ENCODE measurements at regions not wholly inside any gene's neighbourhood (a gene's known extent, or its start where the extent isn't known, plus 50 kb on each side); places are given as distances from the start of the nearest gene placed in this dataset.

DNA sequence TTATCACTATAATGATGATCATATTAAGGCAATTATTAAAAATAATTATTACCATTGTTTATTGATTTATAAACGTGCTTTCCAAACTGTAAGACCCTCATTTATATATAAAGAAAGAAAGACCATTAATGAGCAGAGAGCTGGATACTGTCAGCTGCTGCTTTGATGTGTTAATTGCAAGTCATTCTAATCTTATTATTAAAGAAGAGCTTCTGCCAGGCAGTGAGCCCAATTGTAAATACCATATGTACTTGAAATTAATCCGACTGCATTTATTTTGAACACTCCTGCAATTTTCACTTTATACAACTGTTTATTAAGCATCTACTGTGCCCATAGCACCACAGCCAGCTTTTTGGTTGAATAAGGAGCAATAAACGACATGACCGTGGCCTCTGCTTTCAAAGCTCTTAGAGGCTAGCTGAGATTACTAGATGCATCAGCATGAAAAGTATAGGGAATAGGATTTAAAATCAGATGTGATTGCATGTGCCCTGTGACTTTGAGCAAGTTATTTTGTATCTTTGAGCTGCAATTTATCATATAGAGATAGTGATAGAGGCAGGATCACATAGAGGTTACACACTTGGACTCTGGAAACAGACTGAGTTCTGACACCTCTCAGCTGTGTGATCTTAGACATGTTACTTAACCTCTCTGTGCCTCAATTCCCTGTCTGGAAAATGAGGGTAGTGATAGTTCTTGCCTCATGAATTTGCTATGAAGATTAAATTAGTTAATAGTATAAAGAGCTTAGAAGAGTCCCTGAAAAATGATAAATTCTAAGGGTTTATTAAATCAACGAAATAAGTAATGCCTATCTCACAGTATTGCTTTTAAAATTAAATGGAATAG, 83.4 kb downstream of the MYCN start:
- no peak for DNase-seq

DNA sequence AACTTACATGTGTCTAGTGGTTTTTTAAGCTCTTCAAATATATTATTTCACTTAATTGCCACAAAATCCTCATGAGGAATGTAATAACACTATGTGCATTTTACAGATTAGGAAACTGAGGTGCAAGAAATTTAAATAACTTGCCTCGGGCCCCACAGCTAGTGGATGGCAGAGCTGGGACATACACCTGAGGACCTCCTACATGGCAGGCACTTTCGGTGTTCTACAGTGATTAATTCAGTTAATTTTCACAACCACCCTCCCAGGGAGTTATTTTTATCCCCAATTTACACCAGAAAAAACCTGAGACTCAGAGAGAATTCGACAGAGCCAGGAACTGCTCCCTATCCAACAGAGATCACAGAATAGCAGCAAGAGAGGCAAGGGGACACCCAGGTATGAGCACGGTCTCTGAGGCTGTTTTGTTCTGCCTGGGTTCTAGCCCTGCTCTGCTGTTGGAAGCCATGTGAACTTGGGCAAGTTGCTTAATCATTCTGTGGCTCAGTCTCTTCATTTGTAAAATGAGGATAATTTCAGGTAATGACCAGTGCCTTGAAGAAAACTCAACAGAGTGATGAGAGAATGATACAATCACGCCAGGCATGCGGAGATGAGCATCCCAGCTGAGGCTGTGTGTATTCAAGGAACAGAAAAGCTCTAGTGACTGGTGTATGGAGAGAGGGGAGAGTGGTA, 82.3 kb downstream of the MYCN start:
- DNase-seq: no peak

DNA sequence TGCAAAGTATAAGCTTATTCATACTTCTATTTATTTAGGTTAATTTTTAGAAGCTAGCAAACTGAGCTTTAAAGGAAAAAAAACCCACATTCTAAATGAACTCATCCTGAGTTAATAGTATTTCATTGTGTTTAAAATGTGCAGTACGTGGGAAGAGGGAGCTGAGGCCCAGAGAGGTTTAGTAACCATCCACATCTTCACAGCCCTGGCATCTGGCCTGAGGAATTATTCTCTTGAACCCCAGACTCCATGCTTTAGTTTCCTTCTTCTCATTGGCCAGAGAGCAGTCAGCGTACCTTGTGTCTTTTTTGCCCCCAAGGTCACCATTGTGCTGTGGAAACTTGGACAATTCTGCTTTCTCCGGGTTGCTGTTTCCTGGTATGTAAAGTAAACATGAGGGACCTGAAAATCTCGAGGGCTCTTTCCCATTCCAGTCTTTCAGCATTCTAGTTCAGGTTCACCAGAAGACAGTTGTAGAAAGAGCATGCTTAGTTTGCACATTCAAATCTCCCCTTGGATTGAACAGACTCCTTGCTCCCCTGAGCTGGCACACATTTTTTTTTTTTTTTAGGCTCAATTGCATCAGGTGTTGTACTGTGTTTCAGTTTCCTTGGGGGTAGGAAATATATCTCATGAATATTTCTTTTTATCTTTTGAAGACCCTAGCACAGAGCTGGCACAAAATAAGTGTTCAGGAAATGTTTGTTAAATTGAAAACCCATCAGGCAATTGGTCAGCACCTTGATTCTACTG, 81.4 kb downstream of the MYCN start:
- DNase-seq: no peak

DNA sequence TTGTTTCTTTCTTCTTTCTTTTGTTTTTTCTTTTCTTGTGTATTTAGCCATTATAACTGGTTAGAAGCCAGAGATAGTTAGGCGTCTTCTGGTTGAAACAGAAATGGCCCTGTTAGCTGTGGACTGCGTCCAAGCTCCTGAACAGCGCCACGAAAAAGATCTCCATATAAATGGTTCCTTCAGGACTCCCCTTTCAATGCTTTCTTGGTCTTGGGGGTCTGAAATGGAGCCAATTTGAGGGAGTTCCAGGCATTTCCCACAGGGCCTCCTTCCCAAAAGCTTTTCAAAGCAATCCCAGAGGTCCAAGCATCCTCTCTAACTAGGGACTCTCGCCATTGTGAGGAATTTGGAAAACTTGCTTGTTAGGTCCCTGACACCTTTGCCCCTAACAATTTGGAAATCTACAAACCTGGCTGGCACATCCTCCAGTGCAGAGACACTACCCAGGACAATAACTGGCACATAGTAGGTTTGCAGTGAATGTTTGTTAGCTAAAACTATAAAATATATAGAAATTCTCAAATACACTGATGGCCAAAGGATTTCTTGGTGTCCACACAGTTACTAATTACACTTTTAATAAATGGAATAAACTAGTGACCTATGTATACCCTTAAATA, 80.1 kb downstream of the MYCN start:
- no peak for DNase-seq

DNA sequence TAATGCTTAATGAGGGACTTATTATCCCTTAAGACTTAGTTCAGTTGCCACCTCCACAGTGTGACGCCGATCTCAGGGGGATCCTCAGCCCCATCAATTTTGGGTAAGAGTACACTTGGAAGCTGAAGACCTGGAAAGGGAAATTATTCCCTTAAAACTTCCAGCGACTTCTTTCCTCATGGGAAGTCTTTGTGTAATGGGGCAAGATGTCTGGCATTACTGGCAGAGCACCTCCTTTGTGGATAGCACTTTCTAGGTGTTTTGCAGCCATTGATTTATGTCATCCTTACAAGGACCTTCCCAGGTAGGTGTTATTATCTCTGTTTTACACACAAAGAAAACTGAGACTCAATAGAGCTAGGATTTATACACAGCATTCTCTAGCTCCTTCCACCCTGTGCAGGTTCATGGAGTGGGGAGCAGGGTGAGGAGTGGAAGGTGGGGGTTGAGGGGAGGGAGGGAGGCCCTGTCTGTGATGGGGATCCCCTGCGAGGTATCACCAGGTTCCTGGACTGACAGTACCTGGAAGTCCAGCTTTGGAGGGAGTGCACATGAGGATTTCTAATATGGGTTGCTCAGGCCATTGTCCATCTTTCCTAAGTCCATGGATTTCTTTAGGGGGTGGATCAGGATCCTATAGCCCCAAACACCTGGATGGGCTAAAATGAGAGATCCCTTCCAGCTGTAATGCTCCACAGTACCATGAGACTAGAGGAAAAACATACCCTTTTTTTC, 79.4 kb downstream of the MYCN start:
- no peak for DNase-seq

DNA sequence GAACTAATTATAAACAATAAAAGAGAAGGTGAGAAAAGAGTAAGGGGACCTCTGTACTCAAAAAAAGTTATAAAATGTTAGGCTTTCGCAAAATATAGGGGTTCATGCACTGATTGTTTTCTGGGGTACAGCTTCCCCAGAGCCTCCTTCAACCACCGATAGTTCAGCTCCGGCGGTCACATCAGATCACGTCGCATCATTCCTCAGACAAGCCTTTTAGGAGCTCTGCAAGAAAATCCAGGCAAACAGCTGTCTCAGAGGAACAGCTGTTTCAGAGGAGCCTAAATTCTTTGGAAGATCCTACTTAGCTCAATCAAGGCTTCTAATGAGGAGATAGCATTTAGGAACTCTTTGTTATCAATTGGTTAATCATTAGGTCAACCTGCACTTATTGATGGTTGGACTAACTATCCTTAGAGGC, 78.7 kb downstream of the MYCN start:
- no peak for DNase-seq

DNA sequence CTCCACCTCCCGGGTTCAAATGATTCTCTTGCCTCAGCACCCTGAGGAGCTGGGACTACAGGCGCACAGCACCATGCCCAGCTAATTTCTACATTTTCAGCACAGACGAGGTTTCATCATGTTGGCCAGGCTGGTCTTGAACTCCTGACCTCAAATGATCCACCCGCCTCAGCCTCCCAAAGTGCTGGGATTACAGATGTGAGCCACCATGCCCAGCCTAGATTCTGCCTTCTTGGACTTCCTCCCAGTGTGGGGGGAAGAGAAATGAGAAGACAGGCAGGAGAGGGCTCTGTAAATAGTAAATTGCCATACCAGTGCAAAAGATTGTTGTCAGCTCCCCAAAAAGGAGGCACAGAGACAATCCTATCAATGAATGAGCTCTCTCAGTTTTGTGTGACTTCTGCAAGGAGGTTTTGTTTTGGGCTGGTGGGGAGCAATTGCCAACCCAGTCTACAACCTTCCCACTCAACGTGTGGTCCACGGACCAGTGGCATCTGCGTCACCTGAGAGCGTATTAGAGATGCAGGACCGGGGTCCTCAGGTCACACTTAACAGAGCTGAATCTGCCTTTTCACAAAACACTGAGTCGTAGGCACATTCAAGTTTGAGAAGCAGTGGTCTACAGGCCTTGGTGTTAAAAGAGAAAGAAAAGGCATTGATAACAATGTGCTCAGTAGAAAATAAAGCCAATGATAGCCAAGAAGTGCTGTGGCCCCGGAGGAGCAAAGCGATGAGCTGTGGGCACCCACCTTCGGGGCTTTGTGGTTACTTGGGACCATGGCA, 78.1 kb downstream of the MYCN start:
- no peak for DNase-seq

DNA sequence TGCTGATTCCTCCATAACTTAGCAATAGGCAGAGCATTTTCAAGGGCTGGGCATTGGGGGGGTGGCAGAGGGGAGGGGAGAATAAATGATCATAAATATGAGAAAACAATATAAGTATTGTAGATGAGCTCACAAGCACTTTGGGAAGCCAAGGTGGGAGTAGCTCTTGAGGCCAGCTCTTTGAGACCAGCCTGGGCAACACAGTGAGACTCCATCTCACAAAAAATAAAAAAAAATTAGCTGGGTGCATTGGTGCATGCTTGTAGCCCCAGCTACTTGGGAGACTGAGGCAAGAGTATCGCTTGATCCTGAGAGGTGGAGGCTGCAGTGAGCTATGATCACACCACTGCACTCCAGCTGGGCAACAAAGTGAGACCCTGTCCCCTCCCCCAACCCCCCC, 75.9 kb downstream of the MYCN start:
- DNase-seq: no peak

DNA sequence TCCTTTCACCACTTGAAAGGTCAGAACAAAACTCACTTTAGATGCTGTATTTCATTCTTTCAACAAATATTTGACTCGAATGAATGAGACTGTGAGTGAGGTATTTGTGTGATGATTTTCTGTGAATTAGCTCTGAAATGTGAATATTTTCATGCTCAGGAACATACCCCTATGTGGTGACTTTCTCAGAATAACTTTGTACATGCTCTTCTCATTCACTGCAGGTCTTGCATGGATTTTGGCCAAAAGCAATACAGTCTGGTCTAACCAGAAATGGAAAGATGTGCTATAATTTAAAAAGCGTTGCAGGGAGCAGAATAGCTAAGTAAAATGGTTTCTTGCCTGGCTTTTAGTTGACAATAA, 75.5 kb downstream of the MYCN start:
- DNase-seq: no peak

DNA sequence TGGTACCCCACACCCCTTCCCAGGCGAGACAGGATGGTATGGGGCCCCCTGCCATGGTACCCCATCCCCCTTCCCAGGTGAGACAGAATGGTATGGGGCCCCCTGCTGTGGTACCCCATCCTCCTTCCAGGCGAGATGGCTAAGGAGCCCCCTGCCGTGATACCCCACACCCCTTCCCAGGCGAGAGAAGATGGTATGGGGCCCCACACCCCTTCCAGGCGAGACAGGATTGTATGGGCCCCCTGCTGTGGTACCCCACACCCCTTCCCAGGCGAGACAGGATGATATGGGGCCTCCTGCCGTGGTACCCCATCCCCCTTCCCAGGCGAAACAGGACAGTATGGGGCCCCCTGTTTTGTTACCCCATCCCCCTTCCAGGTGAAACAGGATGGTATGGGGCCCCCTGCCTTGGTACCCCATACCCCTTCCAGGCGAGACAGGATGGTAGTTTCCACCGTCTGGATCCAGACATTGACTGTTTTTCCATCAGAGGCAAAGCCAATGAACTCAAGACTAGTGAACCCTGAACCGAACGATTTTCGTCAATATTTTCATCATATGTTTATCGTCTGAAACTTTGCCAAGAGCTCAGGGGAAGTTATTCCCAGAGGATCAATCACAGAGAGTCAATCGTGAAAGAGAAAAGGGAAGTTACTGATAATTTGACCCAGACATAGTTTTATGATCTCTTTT, 75.0 kb downstream of the MYCN start:
- DNase-seq: no peak

DNA sequence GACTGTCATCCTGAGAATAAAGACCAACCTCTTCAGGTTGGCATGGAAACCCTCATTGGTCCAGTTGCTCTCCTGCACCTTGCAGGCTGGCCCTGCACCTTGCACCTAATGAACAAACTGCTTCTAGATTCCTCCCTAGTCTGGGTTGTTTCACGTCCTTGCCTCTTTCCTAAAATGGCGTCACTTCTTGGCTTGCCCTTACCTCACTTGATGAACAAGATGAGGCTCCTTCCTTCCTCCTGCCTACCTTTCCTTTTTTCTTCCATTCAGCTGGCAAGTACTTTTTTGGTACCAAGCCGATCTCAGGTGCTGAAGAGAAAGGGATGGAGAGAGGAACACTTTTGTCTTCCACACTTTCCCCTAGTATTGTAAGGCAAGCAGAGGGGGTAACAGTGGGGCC, 74.5 kb downstream of the MYCN start:
- DNase-seq: no peak

DNA sequence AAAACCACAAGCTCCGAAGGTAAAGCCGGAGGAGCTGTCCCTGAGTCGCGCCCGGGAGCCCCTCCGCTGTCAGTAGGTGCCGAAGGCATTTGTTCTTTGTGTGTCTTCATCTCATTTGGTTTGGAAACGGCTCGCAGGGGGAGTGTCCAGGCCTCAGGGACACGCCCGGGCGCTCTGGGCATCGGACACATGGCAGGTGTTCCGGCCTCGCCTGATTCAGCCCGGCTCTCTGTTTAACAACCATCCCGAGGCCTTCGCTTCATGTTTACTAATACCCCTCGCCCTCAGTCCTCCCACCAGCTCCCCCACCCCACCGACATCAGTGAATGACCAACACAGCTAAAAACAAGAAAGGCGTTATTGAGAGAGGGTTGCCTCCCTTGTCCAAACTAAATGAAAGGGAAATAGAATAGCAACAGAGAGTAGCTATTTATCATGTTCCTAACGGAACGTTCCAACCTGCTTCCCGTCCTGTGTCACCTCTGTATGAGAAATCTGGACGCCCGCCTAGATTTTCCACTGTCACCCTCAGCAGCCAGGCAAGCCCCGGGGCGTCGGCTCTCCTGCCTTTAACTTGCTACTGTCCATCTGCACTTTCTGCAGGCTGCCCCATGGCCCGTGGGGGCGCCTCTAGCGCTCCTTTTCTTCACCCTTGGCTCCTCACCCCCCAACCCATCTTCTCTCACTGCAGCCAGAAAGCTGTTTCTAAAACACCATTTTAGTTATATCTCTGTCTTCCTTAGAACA, 73.9 kb downstream of the MYCN start:
- DNase-seq: no peak

DNA sequence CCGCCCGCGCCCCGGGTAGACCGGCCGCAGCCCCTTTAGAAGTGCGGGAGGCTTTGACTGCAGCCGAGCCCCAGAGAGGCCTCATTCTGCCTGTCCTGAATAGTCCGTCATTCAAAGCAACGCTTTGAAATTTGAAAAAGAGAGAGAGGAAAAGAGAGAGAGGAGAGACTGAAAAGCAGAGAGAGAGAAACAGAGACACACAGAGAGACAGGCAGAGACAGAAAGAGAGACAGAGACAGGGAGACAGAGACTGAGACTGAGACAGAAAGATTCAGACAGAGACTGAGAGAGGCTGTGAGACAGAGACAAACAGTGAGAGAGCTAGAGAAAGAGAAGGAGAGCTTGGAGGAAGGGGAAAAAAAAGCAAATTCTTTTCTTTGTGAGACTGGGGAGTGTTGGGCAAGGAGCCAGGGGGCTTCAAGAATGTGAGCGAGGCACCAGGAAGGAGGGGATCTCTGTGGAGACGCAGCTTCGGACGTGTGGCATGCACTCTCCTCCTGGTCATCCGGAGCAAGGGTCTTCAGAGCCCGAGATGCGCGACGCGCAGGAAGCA, 73.1 kb downstream of the MYCN start:
- no peak for DNase-seq

DNA sequence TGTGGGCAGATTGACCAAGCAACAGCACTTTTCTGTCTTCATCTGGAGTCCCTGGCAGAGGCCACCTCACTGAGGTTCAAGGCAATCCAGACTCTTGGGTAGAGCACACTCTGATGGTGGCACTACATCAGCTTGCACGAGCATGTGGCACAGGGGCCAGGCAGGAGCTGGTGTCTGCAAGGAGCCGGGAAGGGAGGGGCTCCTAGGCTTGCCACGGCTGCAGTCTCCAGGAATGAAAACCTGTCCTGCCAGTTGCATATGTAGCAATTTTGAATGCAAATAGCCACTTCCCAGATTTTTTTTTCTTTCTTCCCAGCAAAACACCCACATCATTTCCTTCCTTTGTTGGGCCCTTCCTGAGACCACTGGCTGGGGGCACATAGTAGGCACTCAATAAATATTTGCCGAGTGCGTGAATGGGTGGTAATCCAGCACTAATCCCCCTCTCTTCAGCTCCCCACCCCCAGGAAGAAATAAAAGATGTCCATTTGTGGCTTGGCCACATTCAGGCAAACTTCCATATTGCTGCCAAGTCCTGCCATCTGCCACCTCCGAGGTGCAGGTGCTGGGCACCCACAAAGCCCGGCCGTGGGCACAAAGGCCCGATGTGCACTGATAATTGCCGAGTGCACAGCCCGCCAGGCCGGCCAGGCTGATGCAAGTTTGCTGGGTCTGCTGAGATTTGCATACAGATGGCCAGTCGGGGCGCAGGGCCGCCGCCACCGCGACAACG, 72.4 kb downstream of the MYCN start:
- peak; percentile 57 for DNase-seq

DNA sequence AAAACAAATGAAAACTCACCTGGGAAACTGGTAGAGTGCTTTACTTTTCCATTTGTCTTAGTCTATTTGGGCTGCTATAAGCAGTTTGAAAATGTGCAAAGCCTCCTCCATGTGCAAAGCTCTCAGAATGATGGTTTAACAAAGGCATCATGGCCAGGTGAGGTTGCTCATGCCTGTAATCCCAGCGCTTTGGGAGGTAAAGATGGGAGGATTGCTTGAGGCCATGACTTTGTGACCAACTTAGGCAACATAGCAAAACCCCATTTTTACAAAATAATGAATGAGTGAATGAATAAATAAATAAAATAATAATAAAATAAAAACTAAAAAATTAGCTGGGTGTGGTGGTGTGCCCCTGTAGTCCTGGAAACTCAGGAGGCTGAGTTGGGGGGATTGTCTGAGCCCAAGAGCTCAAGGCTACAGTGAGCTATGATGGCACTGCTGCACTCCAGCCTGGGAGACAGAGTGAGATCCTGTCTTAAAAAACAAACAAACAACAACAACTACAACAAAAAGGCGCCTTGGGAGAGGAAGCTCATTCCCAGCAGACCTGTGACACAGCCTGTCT, 71.8 kb downstream of the MYCN start:
- DNase-seq: no peak

DNA sequence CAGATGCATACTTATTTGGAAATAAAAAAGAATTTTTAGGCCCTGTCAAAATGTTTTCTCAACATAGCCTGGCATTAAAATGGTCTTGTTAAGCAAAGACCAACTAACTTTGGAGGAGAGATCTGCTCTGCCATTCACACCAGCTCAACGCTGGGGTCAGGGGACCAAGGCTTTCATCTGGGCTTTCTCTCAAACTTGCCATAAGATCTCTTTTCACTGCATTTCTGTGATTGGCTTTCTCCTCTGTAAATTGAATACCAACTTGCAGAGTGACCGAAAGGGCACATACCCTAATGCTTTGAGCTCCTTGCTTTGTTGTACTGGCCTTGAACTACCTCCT, 71.2 kb downstream of the MYCN start:
- no peak for DNase-seq

DNA sequence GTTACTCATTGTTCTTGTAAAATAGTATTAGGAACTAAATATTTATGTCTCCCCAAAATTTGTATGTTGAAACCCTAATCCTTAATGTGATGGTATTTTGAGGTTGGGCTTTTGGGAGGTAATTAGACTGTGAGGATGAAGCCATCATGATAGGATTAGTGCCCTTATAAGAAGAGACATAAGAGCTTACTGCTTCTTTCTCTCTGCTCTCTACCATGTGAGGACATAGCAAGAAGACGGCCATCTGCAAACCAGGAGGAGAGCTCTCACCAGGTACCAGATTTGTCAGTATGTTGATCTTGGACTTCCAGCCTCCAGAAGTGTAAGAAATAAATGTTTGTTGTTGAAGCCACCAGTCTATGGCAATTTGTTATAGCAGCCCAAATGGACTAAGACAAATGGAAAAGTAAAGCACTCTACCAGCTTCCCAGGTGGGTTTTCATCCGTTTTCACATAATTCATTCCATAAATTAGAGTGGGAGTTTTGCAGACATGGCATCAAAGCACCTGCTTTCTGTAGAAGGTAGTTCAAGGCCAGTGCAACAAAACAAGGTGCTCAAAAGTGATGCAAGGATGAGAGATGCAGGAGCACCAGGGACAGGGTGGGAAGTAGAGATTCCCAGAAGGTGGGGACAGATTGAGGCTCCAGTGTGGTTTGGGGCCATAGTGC, 70.7 kb downstream of the MYCN start:
- no peak for DNase-seq

DNA sequence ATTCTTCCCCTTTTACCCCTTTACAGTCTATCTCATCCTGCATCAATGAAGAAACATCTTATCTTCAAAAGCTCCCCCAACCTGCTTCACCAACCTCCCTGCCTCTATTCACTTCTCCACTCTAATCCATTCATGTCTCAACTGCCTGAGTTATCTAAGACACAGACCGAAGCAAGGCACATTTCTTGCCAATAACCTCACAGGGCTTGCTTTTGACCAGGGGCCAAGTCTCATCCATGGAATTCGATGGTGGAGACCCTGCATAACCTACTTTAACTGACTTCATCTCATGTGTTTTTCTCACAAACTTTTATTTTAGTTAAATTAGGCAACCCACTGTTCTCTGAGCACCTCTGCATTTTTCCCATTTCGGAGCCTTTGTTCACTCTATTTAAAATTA, 69.7 kb downstream of the MYCN start:
- no peak for DNase-seq

DNA sequence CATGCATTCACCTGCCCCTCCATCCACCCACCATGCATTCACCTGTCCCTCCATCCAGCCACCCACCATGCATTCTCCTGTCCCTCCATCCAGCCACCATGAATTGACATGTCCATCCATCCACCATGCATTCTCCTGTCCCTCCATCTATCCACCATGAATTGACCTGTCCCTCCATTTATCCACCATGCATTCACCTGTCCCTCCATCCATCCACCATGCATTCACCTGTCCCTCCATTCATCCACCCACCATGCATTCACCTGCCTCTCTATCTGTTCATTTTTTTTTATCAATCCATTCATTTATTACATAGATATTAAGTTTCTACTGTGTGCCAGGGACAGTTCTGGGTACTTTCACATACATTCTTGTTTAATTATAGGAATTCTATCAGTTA, 69.2 kb downstream of the MYCN start:
- no peak for DNase-seq

Data from NCI-H1048 (cell line).